GM12865 (cell line): ENCODE measurements at regions not wholly inside any gene's neighbourhood (a gene's known extent, or its start where the extent isn't known, plus 50 kb on each side); places are given as distances from the start of the nearest gene placed in this dataset.
A peak's percentile ranks its signal among the peaks of the same experiment; 100 is the strongest.

ENCODE experiments used
- DNase-seq: peaks from one replicate; pipeline ENCODE4 v3.0.0; 2010; ENCODE audit warnings: low read depth
- H3K4me3 ChIP-seq: 2 replicates; pipeline ENCODE4 v1.5.1; 2011; ENCODE audit warnings: mild to moderate bottlenecking, low read depth, low read length, control low read depth
- CTCF ChIP-seq: IDR thresholded peaks from 2 replicates; pipeline ENCODE4 v1.5.1; 2011; ENCODE audit warnings: low read length, control low read depth, low read depth, inconsistent platforms; ENCODE audit not compliant: insufficient read depth; ENCODE audit errors: missing control alignments

DNA sequence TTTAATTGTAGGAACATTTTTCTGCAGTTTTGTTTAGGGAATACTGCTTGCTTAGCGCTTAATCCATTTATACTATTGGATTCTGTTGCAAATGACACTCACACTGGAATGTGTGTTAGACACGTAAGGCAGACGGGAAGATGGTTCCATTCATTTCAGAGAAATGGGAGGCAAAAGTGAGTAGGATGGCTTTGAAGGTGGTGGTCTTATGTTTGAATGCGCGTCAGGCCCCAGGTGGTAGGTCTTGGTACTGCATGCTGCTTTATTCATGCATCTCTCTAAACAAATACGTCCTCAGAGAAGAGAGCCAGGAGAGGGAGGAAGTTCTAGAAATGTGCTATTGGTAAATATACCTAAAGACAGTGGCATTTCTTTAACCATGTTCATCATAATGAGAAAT lies 997.6 kb upstream of the RBFOX1 start:
- peak; percentile 8 for DNase-seq
- no peak overlapping the region for H3K4me3 ChIP-seq
- peak; percentile 35 for TF ChIP-seq CTCF

- no peak for DNase-seq
- H3K4me3 ChIP-seq, result no peak overlapping the region
- TF ChIP-seq CTCF, result no peak
These were observed 1000.9 kb upstream of the RBFOX1 start for GRCh38 chr16:6331770-6332169.

DNA sequence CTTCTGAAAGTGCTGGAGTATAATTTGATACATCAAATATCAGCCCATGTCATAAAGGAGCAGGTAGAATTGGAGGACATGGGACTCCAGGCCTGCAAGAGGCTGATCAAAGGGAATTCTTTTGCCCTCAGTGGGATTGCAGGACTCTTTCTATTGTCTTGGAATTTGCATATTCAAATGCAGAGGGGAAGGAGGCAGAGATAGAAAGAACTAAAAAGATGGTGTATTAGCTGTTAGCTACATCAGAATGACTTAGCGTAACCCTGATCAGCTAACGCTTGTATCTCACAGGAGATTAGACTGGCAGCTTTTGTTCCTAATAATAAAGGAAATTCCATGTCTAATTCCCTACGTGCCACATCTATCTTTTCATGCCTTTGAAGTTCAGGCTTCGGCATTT lies 1014.7 kb upstream of the RBFOX1 start:
- DNase-seq, result no peak
- no peak for TF ChIP-seq CTCF
- no peak overlapping the region for H3K4me3 ChIP-seq

DNA sequence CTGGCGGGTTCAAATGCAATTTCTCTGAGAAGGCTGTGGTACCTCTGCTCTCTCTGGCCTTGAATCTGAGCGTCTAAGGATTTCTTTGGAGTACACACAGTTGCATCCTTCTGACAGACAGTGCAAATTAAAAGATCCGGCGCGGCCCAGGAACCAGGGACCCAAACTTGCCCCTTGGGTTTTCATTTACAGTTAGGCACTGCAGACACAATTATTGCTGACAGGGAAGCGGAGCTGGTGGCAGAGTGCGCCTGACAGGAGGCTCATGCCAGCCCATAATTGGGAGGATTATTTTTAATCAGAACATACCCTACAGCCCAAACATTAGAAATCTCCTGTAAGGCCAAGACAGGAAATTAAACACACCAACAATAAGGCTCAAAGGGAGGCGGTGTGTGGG lies 1023.4 kb upstream of the RBFOX1 start:
- DNase-seq, result no peak
- no peak overlapping the region for H3K4me3 ChIP-seq
- TF ChIP-seq CTCF, result no peak

- H3K4me3 ChIP-seq, result no peak overlapping the region
- no peak for DNase-seq
- no peak for TF ChIP-seq CTCF
These were observed 1024.5 kb upstream of the RBFOX1 start for GRCh38 chr16:6308176-6308575.

- DNase-seq, result no peak
- H3K4me3 ChIP-seq, result no peak overlapping the region
- no peak for TF ChIP-seq CTCF
These were observed 1032.1 kb upstream of the RBFOX1 start for GRCh38 chr16:6300523-6300922.

- TF ChIP-seq CTCF, result no peak
- no peak overlapping the region for H3K4me3 ChIP-seq
- DNase-seq, result no peak
These were observed 1034.8 kb upstream of the RBFOX1 start for GRCh38 chr16:6297666-6298410.
